ENCODE measurements at regions not wholly inside any gene's neighbourhood (a gene's known extent, or its start where the extent isn't known, plus 50 kb on each side); places are given as distances from the start of the nearest gene placed in this dataset.

DNA sequence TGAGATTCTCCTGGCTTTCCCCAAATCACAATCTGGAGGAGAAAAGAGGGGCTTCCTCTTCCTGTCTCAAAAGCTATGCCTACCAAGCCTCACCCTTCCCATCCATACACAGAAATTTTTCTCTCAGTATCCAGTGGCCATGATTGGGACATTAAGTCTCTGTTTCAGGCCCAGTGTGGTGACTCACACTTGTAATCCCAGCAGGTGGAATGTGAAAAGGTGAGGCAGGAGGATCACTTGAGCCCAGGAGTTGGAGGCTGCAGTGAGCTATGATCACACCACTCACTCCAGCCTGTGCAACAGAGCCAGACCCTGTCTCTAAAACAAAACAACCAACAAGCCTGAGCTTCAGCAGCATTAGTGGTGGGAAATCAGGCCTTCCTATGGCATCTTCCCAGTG lies 210.0 kb downstream of the OGFRL1 start:
- Mint-ChIP-seq H3K27ac (no peak overlapping the region), H3K4me3 (no peak overlapping the region), H3K4me1 (ENCODE audit: low read depth) (peaks cover 13% of the 10 kb centered on the region), H3K36me3 (ENCODE audit: low read depth) (no peaks in the 10 kb centered on the region), H3K27me3 (peaks cover 3% of the 10 kb centered on the region), H3K9me3 (no peaks in the 10 kb centered on the region)

DNA sequence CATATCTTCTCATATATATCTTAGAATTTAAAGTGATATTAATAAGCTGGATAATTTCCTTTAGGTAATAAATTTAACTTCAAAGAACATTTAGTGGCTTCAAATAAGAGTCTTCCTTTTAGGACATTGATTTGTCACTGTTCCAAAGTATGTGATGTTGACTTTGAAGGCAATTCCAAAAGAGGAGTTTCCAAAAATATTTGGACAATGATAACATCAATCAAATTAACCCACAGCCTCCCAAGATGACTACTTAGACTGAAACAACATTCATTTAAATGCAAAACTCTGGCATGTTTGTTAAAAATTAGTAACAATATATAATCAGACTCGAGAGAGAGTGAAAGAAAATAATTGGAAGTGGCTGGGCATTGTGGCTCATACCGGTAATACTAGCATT lies 211.1 kb downstream of the OGFRL1 start:
- no peaks in the 10 kb centered on the region for H3K27me3 Mint-ChIP-seq
- H3K36me3 Mint-ChIP-seq (ENCODE audit: low read depth), result no peaks in the 10 kb centered on the region
- H3K4me1 Mint-ChIP-seq (ENCODE audit: low read depth), result peaks cover 13% of the 10 kb centered on the region
- H3K9me3 Mint-ChIP-seq, result no peaks in the 10 kb centered on the region
- H3K4me3 Mint-ChIP-seq, result no peak overlapping the region
- H3K27ac Mint-ChIP-seq, result no peak overlapping the region

DNA sequence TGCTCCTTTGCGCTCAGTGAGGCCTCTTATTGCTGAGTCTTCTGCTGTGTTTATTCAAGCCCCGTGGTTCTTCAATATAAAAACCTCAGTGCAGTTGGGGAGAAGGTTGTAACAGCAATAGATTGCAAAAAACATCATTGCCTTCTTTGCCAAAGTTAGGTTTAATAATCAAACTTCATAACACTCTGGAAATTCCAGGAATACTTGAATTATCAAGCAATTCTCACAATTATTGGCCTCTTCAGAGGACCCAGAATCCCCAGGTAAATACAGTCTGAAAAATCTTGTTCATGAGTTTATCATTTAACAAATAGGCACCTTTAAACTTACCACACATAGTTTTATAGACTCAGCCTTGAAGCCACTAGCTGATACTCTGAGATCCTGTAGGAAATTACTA lies 213.6 kb downstream of the OGFRL1 start:
- Mint-ChIP-seq H3K4me1 (ENCODE audit: low read depth) (no peaks in the 10 kb centered on the region), H3K4me3 (no peak overlapping the region), H3K27ac (no peak overlapping the region), H3K9me3 (no peaks in the 10 kb centered on the region), H3K27me3 (no peaks in the 10 kb centered on the region), H3K36me3 (ENCODE audit: low read depth) (no peaks in the 10 kb centered on the region)

DNA sequence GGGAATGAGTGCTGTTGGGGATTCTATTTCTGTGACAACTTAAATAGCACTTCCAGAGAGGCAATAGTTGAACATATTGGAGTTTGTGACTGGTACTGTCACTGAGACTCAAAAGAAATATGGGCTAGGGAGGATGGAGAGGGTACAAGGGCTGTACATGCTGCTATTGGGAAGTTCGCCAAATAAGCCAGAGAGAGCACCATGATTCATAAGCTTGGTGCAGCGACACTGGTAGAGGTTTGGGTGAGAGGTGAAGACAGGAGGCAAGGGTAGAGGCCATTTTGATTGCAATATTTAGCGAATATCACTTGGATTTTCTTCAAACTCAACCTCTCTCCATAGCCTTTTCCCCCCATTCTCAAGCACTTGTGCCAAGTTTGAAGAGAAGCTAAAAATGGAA lies 214.3 kb downstream of the OGFRL1 start:
- H3K4me3 Mint-ChIP-seq, result no peak overlapping the region
- no peaks in the 10 kb centered on the region for H3K27me3 Mint-ChIP-seq
- H3K36me3 Mint-ChIP-seq (ENCODE audit: low read depth), result no peaks in the 10 kb centered on the region
- H3K4me1 Mint-ChIP-seq (ENCODE audit: low read depth), result no peaks in the 10 kb centered on the region
- H3K9me3 Mint-ChIP-seq, result no peaks in the 10 kb centered on the region
- H3K27ac Mint-ChIP-seq, result no peak overlapping the region

DNA sequence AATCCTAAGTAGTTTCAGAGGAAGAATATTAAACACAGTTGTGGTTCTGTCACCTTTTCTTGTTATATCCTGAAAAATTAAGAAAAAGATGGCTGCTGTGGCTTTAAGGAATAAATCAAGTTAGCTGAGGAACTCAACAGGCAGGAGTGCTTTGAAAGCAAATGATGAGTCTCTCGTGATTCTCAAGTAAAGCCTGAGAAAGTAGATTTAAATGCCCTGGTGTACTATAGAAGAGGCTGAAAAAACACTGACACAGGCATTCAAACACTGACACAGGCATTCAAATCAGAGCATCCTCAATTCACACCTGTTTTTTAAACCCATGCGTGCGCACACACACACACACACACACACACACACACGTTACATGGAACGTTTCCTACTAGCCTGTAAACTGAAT lies 218.6 kb downstream of the OGFRL1 start:
- Mint-ChIP-seq H3K4me3 (no peak overlapping the region), H3K4me1 (ENCODE audit: low read depth) (no peaks in the 10 kb centered on the region), H3K27ac (no peak overlapping the region), H3K9me3 (no peaks in the 10 kb centered on the region), H3K27me3 (peaks cover 4% of the 10 kb centered on the region), H3K36me3 (ENCODE audit: low read depth) (no peaks in the 10 kb centered on the region)

DNA sequence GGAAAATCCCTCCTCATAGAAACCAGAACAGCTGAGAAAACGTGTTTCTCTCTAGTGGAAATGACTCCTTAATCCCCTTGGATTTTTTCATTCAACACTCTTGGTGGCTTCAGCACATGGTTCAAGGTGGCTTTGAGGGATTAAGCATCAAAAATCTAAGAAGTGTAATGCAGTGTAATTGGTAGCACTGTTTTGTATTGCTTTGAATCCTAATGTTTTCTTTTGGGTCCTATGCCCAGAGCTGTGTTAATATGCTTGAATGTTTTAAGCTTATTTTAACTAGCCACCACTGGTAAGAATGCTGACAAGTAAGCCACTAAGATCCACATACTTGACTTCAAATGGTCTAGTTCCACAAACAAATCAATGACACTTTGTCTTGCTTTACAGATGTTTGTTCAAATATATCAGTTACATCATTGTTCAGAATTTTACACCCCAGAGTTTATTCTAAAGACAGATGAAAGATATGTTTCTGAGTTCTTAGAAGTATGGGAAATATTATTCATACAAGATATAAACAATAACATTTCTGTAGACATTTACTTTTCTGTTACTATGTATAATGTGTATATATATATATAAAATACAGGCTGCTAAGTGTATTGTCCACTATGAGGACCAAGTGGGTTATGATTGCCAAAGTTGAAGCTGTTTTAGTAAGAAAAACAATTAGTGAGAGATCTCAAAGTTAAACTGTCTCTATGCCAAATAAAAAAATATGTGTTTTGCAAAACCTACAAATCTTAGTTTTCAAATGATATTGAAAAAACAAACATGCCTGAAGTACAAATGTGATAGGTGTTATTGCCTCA lies 220.8 kb downstream of the OGFRL1 start:
- Mint-ChIP-seq H3K36me3 (ENCODE audit: low read depth) (no peaks in the 10 kb centered on the region), H3K9me3 (no peaks in the 10 kb centered on the region), H3K4me3 (no peak overlapping the region), H3K27ac (no peak overlapping the region), H3K4me1 (ENCODE audit: low read depth) (no peaks in the 10 kb centered on the region), H3K27me3 (peaks cover 5% of the 10 kb centered on the region)

DNA sequence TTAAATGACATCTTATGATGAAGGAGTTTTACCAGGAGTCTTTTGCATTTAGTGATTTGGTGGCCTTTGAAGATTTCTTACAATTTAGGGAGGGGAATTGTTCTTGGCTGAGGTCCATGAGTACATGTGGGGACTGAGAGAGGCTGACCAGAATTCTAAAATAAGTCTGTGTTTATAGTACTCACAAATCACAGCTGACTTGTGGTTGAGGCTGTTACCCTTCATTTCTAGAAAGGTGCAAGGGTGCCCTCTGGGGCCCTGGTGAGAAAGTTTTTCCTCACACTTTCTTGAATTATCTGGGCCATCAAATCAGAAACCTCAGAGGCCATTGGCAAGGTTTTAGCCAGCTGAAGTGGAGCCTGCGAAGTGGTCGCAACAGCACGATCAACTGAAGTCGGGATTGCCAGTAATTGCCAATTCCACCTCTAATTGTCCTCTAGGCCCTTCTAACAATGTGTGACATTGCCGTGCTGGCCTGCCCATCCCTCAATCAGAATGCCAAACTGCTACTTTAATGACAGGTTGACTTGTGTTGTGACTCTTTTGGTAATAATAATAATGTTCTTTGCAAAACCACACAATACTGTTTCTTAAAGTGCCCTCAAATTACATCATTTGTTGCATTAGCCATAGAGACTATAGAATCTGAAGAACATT lies 221.6 kb downstream of the OGFRL1 start:
- H3K27me3 Mint-ChIP-seq, result peaks cover 5% of the 10 kb centered on the region
- H3K4me1 Mint-ChIP-seq (ENCODE audit: low read depth), result no peaks in the 10 kb centered on the region
- no peaks in the 10 kb centered on the region for H3K36me3 Mint-ChIP-seq (ENCODE audit: low read depth)
- H3K27ac Mint-ChIP-seq, result no peak overlapping the region
- no peaks in the 10 kb centered on the region for H3K9me3 Mint-ChIP-seq
- H3K4me3 Mint-ChIP-seq, result no peak overlapping the region

DNA sequence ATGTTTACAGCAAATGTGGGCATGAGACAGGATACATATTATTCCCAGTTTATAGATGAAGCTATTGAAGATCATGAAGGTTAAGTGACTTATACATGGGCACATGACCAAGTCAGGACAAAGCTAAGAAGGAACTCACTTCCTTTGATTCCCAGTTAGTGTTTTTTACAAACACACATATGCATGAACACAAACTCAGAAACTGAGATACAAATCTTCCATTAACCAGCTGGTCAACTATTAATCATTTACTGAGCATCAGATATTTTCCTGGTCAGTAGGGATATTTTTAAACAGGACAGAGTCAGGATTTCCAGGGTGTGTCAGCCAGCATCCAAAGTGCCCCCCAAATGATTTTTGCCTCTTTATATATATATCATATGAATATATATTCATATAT lies 222.2 kb downstream of the OGFRL1 start:
- Mint-ChIP-seq H3K9me3 (no peaks in the 10 kb centered on the region), H3K36me3 (ENCODE audit: low read depth) (no peaks in the 10 kb centered on the region), H3K4me3 (no peak overlapping the region), H3K27ac (no peak overlapping the region), H3K4me1 (ENCODE audit: low read depth) (no peaks in the 10 kb centered on the region), H3K27me3 (peaks cover 5% of the 10 kb centered on the region)

DNA sequence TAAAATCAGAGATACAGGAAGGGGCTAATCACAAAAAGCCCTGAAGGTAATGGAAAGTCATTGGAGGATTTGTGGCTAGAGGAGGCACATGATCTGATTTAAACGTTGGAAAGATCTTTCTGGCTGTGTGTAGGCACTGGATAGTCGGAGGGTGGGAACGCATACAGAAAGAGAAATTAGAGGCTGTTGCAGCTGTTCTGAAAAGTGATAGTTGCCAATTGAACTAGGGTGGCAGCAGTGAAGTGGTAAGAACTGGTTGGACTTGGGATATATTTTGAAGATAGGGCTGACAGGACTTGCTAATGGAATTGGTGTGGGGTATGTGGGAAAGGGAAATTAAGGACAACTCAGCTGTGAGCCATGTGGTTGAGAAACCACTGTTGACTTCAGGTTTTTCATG lies 223.6 kb downstream of the OGFRL1 start:
- Mint-ChIP-seq H3K9me3 (no peaks in the 10 kb centered on the region), H3K27ac (no peak overlapping the region), H3K27me3 (peaks cover 5% of the 10 kb centered on the region), H3K4me3 (no peak overlapping the region), H3K4me1 (ENCODE audit: low read depth) (no peaks in the 10 kb centered on the region), H3K36me3 (ENCODE audit: low read depth) (no peaks in the 10 kb centered on the region)

DNA sequence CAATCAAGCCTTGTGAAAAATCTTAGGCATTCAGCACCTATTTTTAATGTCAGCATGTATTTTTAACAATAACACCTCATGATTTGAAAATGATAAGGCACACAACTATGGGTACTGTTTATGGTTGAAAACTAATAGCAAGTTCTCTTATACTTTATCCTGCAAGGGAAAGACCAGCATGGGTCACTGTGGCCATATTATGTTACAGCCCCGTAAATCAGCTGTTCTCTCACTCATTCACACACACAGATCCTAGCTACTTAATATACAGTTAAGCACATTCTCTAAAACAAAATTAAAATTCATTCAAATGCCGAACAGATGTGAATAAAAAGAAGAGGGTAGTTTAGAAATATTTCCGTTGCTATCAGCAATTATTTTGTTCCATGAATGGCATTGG lies 224.4 kb downstream of the OGFRL1 start:
- Mint-ChIP-seq H3K27ac (no peak overlapping the region), H3K4me1 (ENCODE audit: low read depth) (no peaks in the 10 kb centered on the region), H3K9me3 (no peaks in the 10 kb centered on the region), H3K27me3 (peaks cover 5% of the 10 kb centered on the region), H3K4me3 (no peak overlapping the region), H3K36me3 (ENCODE audit: low read depth) (no peaks in the 10 kb centered on the region)

DNA sequence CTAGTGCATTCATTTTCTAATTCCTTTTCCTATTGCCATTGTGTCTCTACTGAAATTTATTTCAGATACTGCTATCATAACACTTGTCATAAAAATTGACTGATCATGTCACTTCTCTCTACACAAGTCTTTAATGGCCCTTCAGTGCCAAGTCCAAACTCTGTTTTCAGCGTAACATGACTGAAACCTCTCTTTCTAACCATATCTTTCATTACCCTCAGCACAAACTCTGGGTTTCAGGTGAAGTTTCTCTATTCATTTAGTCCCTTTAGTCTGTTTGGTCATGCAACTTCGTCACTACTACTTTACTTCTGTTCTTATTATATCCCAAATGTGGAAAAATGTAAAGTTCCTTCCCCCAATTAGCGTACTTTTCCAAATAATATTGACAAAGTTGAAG lies 234.9 kb downstream of the OGFRL1 start:
- Mint-ChIP-seq H3K27me3 (peaks cover 34% of the 10 kb centered on the region), H3K4me3 (no peak overlapping the region), H3K36me3 (ENCODE audit: low read depth) (no peaks in the 10 kb centered on the region), H3K9me3 (no peaks in the 10 kb centered on the region), H3K27ac (no peak overlapping the region), H3K4me1 (ENCODE audit: low read depth) (no peaks in the 10 kb centered on the region)

DNA sequence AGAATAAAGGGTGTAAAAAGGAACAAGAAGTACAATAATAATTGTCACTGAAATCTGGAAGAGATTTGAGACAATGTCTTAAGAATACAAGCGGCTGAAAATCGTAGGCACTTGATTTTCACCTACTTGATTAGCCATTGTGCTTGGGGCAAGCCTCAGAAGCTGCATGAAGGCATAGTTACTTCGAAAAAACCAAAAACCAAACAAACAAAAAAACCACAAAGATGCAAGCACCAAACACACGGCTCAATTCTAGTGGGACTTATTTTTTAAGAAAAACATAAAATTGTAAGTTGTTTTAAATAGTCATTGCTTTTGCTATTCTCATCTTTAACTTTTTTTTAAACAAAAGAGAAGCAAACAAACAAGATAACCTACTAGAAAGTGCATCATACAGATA lies 235.6 kb downstream of the OGFRL1 start:
- peaks cover 34% of the 10 kb centered on the region for H3K27me3 Mint-ChIP-seq
- H3K4me3 Mint-ChIP-seq, result no peak overlapping the region
- no peaks in the 10 kb centered on the region for H3K4me1 Mint-ChIP-seq (ENCODE audit: low read depth)
- no peaks in the 10 kb centered on the region for H3K9me3 Mint-ChIP-seq
- H3K36me3 Mint-ChIP-seq (ENCODE audit: low read depth), result no peaks in the 10 kb centered on the region
- H3K27ac Mint-ChIP-seq, result no peak overlapping the region

DNA sequence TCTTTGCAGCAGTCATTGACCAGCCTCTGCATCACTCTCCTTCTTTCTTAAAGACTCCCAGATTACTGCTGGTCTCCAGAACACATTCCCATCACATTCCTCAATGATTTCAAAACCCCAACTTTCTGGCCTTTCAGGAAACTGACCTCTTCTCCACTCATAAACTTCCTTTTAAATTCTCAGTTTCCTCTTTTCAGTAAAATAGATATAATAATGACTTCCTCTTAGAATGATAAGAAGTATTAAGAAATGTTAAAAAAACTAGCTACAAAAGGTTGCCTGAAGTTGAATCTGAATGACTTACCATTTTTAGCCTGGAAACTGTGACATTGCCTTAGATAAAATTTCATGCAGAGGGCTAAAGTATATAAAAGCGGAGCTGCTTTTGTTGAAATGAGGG lies 239.3 kb downstream of the OGFRL1 start:
- H3K4me1 Mint-ChIP-seq (ENCODE audit: low read depth), result no peaks in the 10 kb centered on the region
- H3K9me3 Mint-ChIP-seq, result no peaks in the 10 kb centered on the region
- peaks cover 28% of the 10 kb centered on the region for H3K27me3 Mint-ChIP-seq
- H3K4me3 Mint-ChIP-seq, result no peak overlapping the region
- H3K27ac Mint-ChIP-seq, result no peak overlapping the region
- no peaks in the 10 kb centered on the region for H3K36me3 Mint-ChIP-seq (ENCODE audit: low read depth)

DNA sequence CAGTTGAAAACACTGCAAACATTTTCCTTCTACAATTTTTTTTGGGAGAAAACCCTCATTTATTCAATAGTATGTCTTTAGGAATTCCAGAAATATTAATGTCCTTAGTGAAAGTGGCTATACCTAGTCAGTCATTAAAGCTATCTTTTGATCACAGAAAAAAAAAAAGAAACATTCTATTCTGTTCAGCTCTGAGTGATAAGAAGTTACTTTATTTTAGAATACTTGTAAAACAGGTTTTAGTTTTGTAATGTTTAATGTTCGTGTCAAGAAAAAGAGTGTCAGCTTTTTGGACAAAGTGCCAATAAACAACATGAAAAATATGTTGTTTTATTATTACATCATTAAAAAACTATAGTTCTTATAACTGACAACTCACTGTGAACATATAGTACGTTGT lies 240.4 kb downstream of the OGFRL1 start:
- no peak overlapping the region for H3K27ac Mint-ChIP-seq
- no peak overlapping the region for H3K4me3 Mint-ChIP-seq
- no peaks in the 10 kb centered on the region for H3K36me3 Mint-ChIP-seq (ENCODE audit: low read depth)
- no peaks in the 10 kb centered on the region for H3K9me3 Mint-ChIP-seq
- peaks cover 19% of the 10 kb centered on the region for H3K27me3 Mint-ChIP-seq
- no peaks in the 10 kb centered on the region for H3K4me1 Mint-ChIP-seq (ENCODE audit: low read depth)

DNA sequence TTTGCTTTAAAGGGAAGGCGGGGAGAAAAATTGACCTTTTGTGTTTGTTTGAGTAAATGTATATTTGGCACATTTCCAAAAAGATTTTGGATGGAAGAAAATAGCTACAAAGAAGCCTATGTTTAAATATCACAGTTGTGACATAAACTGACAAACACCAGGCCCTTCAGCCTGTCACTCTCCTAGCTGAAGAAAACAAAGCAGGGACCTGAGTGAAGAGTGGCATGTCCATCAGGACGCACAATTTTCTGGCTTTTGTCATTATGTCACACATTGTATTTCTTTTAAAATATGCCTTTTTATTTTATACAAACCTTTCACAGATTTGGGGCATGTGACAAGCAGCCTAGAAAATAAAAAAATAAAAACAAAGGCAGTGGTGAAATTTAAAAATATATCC lies 241.2 kb downstream of the OGFRL1 start:
- H3K27me3 Mint-ChIP-seq, result peaks cover 21% of the 10 kb centered on the region

DNA sequence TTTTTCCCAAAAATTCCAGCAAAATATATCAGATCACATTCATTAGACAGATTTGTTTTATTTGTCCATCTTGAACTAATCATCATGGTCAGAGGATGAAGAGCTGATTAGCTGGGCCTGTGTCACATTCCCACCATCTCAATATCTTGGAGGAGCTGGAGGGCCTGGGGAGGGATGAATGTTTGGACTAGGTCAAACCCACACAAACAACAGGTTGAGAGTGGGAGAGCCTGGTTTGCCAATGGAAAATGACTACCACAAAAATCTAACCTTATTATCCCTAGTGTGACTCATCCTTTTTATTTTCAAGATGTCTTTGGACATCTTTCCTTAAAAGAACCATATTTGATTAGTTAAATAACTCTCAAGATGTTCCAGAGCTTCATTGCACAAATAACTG lies 242.4 kb downstream of the OGFRL1 start:
- peaks cover 21% of the 10 kb centered on the region for H3K27me3 Mint-ChIP-seq
- no peaks in the 10 kb centered on the region for H3K36me3 Mint-ChIP-seq (ENCODE audit: low read depth)
- H3K9me3 Mint-ChIP-seq, result no peaks in the 10 kb centered on the region
- no peaks in the 10 kb centered on the region for H3K4me1 Mint-ChIP-seq (ENCODE audit: low read depth)
- no peak overlapping the region for H3K27ac Mint-ChIP-seq
- no peak overlapping the region for H3K4me3 Mint-ChIP-seq

More for the DNA sequence above, 241.2 kb downstream of the OGFRL1 start:
- no peaks in the 10 kb centered on the region for H3K4me1 Mint-ChIP-seq (ENCODE audit: low read depth)
- no peak overlapping the region for H3K27ac Mint-ChIP-seq
- H3K4me3 Mint-ChIP-seq, result no peak overlapping the region
- H3K9me3 Mint-ChIP-seq, result no peaks in the 10 kb centered on the region
- H3K36me3 Mint-ChIP-seq (ENCODE audit: low read depth), result no peaks in the 10 kb centered on the region
